Heart left ventricle (tissue), 13 donors: ENCODE measurements at regions not wholly inside any gene's neighbourhood (a gene's known extent, or its start where the extent isn't known, plus 50 kb on each side); places are given as distances from the start of the nearest gene placed in this dataset.

Experiments used
- CTCF ChIP-seq, 12 donors: fragments of 200-600 bp; sonication (generic) in 4 of 12; IDR thresholded peaks; one replicate each; pipeline versions ENCODE4 v1.5.0 to v1.8.0; 2018 to 2022; ENCODE audit warnings: antibody characterized with exemption in 12 of 12, mild to moderate bottlenecking in 5 of 12
- POLR2A ChIP-seq, 2 donors: fragments of 450-650 bp; IDR thresholded peaks; one replicate each; pipeline ENCODE4 v1.6.1; 2017; ENCODE audit warnings: antibody characterized with exemption in 2 of 2, mild to moderate bottlenecking in 2 of 2, moderate library complexity in 2 of 2
- donor health status: ischemic (EF 13 %, LVEDD 7.1; RV severe dilation, severe dysfunction).
- donor health status: DM: no; HTN: yes; CAD: no.
- donor health status: DM: no; HTN: no; CAD: no.
- donor health status: ischemic (EF 25% LVEDD 6.9; RV normal size, moderate dysfunction).
- donor health status: ischemic (EF 25% LVEDD 5.7; RV mildly dilated, moderate dysfunction).
- donor health status: ischemic (EF 35%, LVEDD 5.7; RV mildly dilated, moderate dysfunction).
- donor health status: nonischemic (EF 11% LVEDD 7.7; RV severe dilation, severe dysfunction).
- donor health status: DM: yes; HTN: yes; CAD: no.
- donor health status: PGD.
- donor health status: ischemic (EF 29% LVEDD 5.4; RV normal size, mild dysfunction).
- donor health status: nonischemic (EF 23%, LVEDD 6.1; RV moderate dilation, normal function).

DNA sequence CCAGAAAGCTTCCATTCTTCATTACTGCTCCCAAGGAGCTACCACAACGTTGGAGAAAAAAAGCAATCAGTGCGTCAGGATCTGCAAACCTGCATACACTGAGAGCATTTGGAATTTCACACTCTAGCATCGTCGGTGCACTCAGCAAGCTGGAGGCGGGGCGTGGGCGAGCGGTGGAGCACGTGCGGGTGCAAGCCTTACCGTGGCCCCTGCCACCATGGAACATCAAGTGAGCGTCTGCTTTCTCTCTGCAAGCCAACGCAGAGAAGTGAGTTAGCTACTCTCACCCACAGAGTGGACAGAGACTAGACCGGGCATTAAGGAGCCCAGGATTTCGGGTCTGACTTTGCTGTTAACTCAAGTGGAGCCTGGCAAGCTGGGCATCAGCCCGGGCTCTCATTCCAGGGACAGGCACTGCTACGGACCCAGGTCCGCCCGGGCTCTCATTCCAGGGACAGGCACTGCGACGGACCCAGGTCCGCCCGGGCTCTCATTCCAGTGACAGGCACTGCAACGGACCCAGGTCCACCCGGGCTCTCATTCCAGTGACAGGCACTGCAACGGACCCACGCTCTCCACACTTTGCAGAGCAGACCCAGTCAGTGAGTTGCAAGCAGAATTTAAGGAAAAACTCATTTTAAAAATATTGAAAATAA, 124.1 kb upstream of the SPACA7 start:
- no peak for TF ChIP-seq POLR2A (IDR thresholded peaks at IDR 0.05)
- no peak for TF ChIP-seq CTCF (IDR thresholded peaks at IDR 0.05)
